ENCODE measurements at regions not wholly inside any gene's neighbourhood (a gene's known extent, or its start where the extent isn't known, plus 50 kb on each side); places are given as distances from the start of the nearest gene placed in this dataset.

DNA sequence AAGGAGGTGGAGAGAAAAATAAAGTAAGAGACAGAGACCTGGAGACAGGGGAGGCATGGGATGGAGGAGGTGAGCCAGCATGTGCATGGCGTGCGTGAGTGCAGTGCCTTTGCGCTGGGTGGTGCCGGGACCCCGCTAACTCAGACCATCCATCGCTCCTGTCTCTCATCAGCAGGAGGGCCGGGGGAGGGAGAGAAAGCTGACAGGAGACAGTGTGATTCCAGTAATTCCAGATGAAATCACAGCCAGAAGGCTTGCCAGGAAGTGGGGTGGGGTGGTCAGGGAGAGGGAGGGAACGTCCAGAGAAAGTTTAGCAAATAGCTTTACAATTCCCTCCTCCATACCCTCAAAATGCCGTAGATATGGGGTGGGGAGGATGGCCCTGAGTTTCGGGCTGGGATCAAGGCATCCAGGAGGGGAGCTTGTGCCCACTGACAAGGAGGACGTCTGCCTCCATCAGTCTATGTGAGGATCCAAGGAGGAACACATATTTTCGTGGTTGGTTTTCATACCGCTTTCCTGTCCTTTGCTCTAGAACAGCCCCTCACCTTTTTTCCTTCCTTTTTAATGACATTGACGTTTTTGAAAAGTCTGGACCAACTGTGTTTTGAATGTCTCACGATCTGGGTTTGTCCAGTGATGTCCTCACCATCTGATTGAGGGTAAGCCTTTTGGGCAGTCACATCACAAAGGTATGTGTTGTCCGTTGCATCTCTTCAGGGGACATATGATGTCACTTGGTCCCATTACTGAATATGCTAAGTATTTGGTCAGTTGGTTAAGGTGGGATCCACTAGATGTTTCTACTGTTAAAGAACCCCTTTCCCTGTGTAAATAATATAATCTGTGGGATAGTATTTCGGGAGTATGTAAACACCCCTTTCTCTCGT, 567.3 kb downstream of the MIAT start:
- peaks cover 7% of the 10 kb centered on the region for H3K9me3 Mint-ChIP-seq (ENCODE audit: unreplicated experiment)
- peaks cover 10% of the 10 kb centered on the region for H3K79me2 ChIP-seq (ENCODE audit: insufficient read depth, low read length)
- peaks cover 52% of the 10 kb centered on the region for H3K4me1 ChIP-seq (ENCODE audit: insufficient read depth, low read length)
- peak; percentile 90 for FAIRE-seq
- H4K20me1 ChIP-seq (ENCODE audit: insufficient read depth, low read length) = no peaks in the 10 kb centered on the region
- H3K4me3 ChIP-seq (ENCODE audit: insufficient read depth, low read depth, low read length) = peak overlapping the region; percentile 29
- H3K27me3 ChIP-seq (ENCODE audit: insufficient read depth, low read length) = no peaks in the 10 kb centered on the region
- H3K36me3 Mint-ChIP-seq (ENCODE audit: low read depth, unreplicated experiment) = peaks cover 2% of the 10 kb centered on the region
- no peaks in the 10 kb centered on the region for H3K27me3 Mint-ChIP-seq (ENCODE audit: low read depth, unreplicated experiment)
- peaks cover 17% of the 10 kb centered on the region for H3K4me1 Mint-ChIP-seq (ENCODE audit: low read depth, unreplicated experiment)
- H3K9ac ChIP-seq (ENCODE audit: low read length) = peak overlapping the region; percentile 90
- DNase-seq (ENCODE audit: low read depth) = peak; percentile 96
- H3K4me3 Mint-ChIP-seq (ENCODE audit: unreplicated experiment) = peak overlapping the region; percentile 17
- H3K4me2 ChIP-seq (ENCODE audit: low read length) = peak overlapping the region; percentile 83
- TF ChIP-seq EZH2 (IDR thresholded peaks at IDR 0.05; ENCODE audit: insufficient read depth, low read length) (no peak), CTCF (IDR thresholded peaks at IDR 0.05; ENCODE audit: insufficient read depth, low read depth, low read length) (no peak)
- H3K36me3 ChIP-seq (ENCODE audit: insufficient read depth, low read length) = no peaks in the 10 kb centered on the region
- H2AFZ ChIP-seq (ENCODE audit: low read depth, low read length) = no peak overlapping the region
- H3K9me3 ChIP-seq (ENCODE audit: insufficient read depth, low read depth, low read length) = peaks cover 3% of the 10 kb centered on the region
- H3K27ac Mint-ChIP-seq (ENCODE audit: unreplicated experiment) = no peak overlapping the region
- peak overlapping the region; percentile 97 for H3K27ac ChIP-seq (ENCODE audit: low read depth, low read length)

- peaks cover 38% of the 10 kb centered on the region for H3K4me1 ChIP-seq (ENCODE audit: insufficient read depth, low read length)
- H3K27me3 Mint-ChIP-seq (ENCODE audit: low read depth, unreplicated experiment) = no peaks in the 10 kb centered on the region
- H3K4me3 Mint-ChIP-seq (ENCODE audit: unreplicated experiment) = no peak overlapping the region
- H4K20me1 ChIP-seq (ENCODE audit: insufficient read depth, low read length) = no peaks in the 10 kb centered on the region
- FAIRE-seq (peak; percentile 26), DNase-seq (ENCODE audit: low read depth) (peak; percentile 64)
- peak overlapping the region; percentile 10 for H3K4me2 ChIP-seq (ENCODE audit: low read length)
- H3K27ac ChIP-seq (ENCODE audit: low read depth, low read length) = peak overlapping the region; percentile 68
- peaks cover 10% of the 10 kb centered on the region for H3K79me2 ChIP-seq (ENCODE audit: insufficient read depth, low read length)
- H3K36me3 Mint-ChIP-seq (ENCODE audit: low read depth, unreplicated experiment) = no peaks in the 10 kb centered on the region
- H3K9ac ChIP-seq (ENCODE audit: low read length) = peak overlapping the region; percentile 31
- peaks cover 13% of the 10 kb centered on the region for H3K9me3 Mint-ChIP-seq (ENCODE audit: unreplicated experiment)
- no peaks in the 10 kb centered on the region for H3K36me3 ChIP-seq (ENCODE audit: insufficient read depth, low read length)
- H3K4me3 ChIP-seq (ENCODE audit: insufficient read depth, low read depth, low read length) = no peak overlapping the region
- H3K27me3 ChIP-seq (ENCODE audit: insufficient read depth, low read length) = no peaks in the 10 kb centered on the region
- peak overlapping the region; percentile 3 for H2AFZ ChIP-seq (ENCODE audit: low read depth, low read length)
- H3K27ac Mint-ChIP-seq (ENCODE audit: unreplicated experiment) = peak overlapping the region; percentile 31
- no peak for TF ChIP-seq CTCF (IDR thresholded peaks at IDR 0.05; ENCODE audit: insufficient read depth, low read depth, low read length)
- no peak for TF ChIP-seq EZH2 (IDR thresholded peaks at IDR 0.05; ENCODE audit: insufficient read depth, low read length)
- H3K4me1 Mint-ChIP-seq (ENCODE audit: low read depth, unreplicated experiment) = peaks cover 8% of the 10 kb centered on the region
- H3K9me3 ChIP-seq (ENCODE audit: insufficient read depth, low read depth, low read length) = peaks cover 3% of the 10 kb centered on the region
These were observed 569.3 kb downstream of the MIAT start for GRCh38 chr22:27226666-27227065.

DNA sequence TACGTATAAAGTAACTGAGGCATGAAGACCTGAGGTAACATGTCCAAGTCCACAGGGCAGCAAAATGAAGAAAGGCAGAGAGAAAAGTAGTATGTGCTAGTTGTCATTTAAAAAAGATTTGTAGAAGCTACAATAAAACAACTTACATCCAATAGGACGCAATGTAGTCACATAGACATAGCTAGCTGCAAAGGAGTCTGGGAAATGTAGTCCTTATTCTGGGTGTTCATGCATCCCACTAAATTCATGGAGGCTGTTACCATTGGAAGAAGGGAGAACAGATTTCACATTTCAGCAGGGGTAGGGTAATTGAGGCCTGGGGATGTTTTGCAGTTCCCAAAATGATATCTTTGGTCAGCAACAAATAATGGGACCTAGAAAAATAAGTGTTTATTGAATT, 571.4 kb downstream of the MIAT start:
- Histone ChIP-seq H4K20me1 (ENCODE audit: insufficient read depth, low read length) (no peaks in the 10 kb centered on the region), H3K36me3 (ENCODE audit: insufficient read depth, low read length) (no peaks in the 10 kb centered on the region), H3K4me2 (ENCODE audit: low read length) (no peak overlapping the region), H3K9ac (ENCODE audit: low read length) (no peak overlapping the region), H3K4me3 (ENCODE audit: insufficient read depth, low read depth, low read length) (no peak overlapping the region), H3K27ac (ENCODE audit: low read depth, low read length) (no peak overlapping the region), H3K4me1 (ENCODE audit: insufficient read depth, low read length) (peaks cover 29% of the 10 kb centered on the region), H3K27me3 (ENCODE audit: insufficient read depth, low read length) (no peaks in the 10 kb centered on the region), H3K9me3 (ENCODE audit: insufficient read depth, low read depth, low read length) (peaks cover 3% of the 10 kb centered on the region), H2AFZ (ENCODE audit: low read depth, low read length) (no peak overlapping the region), H3K79me2 (ENCODE audit: insufficient read depth, low read length) (no peaks in the 10 kb centered on the region)
- peaks cover 8% of the 10 kb centered on the region for H3K4me1 Mint-ChIP-seq (ENCODE audit: low read depth, unreplicated experiment)
- no peak for DNase-seq (ENCODE audit: low read depth)
- no peak overlapping the region for H3K27ac Mint-ChIP-seq (ENCODE audit: unreplicated experiment)
- TF ChIP-seq CTCF (IDR thresholded peaks at IDR 0.05; ENCODE audit: insufficient read depth, low read depth, low read length) (no peak), EZH2 (IDR thresholded peaks at IDR 0.05; ENCODE audit: insufficient read depth, low read length) (no peak)
- no peaks in the 10 kb centered on the region for H3K27me3 Mint-ChIP-seq (ENCODE audit: low read depth, unreplicated experiment)
- FAIRE-seq = no peak
- H3K36me3 Mint-ChIP-seq (ENCODE audit: low read depth, unreplicated experiment) = no peaks in the 10 kb centered on the region
- no peak overlapping the region for H3K4me3 Mint-ChIP-seq (ENCODE audit: unreplicated experiment)
- H3K9me3 Mint-ChIP-seq (ENCODE audit: unreplicated experiment) = peaks cover 13% of the 10 kb centered on the region

Measured in astrocyte (in vitro differentiated cells and primary cell).